Head of caudate nucleus (tissue), 42 donors: ENCODE measurements at regions not wholly inside any gene's neighbourhood (a gene's known extent, or its start where the extent isn't known, plus 50 kb on each side); places are given as distances from the start of the nearest gene placed in this dataset.

Experiments used
- DNase-seq, 42 donors: peaks; one replicate each; pipeline versions ENCODE4 v3.0.0 to v3.0.0-alpha.2; 2020 to 2021; ENCODE audit warnings: mixed read lengths in 7 of 42
- intact Hi-C: fragments of 100-400 bp; cut with DNase I; formaldehyde crosslinking; loops from one replicate; pipeline ENCODE4 v1.15.0; 2022

DNA sequence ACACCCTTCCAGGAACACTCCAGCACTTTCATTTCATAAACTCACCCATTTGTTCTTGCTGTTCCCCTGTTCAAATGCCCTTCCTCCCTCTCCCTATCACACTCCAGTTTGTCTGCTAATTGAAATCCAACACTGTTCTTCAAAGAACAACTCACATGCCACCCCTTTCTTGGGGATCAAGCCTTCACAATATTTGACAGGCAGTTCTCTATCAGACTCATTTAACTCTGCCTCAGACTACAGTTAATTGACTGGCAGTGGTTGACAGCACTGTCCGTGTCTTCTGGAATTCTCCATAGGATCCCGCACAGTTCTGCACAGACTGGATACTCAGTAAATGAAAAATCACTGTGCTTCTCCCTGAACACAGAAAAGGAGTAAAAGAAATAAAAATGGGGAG is 87.8 kb downstream of the PMP22 start:
- no peak for DNase-seq
- intact Hi-C loops: no loop called here

DNA sequence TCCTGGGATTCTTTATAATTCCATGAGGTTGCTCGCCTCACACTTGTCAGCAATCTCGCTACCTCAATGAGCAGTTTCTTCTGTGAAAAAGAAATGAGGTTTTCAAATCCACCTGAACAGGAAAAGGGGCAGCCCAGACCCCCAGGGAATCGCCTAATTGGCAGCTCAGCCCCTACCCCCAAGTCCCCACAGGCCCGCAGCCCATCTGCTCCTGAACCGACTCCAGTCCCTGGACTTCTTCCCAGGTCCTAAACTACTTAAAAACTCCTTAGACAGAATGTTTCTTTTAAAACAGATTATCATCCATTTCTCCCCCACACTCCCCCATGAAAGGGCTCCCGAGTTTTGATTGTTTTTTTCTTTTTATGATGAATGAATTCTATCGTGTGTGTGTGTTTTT is 89.8 kb downstream of the PMP22 start:
- intact Hi-C loops: no loop called here
- no peak for DNase-seq

DNA sequence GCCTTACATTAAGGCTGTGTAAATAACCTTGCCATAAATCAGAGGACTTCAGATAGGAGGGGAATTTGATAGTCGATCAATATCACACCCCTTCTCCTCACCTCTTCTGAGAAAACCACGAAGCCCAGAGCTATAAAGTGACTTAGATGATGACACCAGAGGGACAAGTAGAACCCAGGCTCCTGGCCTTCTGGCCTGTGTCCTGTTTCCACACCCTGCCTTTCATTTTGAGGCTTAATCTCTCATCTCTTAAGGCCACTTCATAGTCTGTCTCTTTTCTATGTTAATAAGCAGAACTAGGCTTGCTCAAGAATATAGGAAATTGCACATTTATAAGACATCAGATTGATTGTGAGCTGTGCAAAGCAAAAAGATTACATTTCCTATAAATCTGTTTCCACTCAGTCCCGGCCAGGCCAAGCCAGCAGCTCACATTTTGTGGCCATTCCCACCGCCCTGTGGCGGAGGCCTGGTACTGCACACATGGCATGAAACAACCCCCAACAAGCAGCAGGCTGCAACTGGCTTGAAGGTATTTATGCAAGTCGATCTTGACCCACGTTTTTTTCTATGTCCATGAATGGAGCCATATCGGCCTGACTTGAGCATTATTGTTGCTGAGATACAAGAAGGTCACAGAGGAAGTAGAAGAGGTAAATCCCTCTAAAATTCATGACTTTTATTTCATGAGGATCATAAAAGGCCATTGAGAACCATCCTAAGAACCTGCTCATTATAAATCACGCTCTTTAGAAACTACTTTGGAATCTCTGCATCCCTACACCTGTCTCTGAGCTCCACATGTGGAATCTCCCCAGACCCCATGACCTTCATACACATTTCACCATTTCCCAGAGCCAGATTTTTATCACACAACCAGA is 93.7 kb downstream of the PMP22 start:
- intact Hi-C loops: no loop called here
- DNase-seq: peak; percentile 56 to 88 (median 74)

DNA sequence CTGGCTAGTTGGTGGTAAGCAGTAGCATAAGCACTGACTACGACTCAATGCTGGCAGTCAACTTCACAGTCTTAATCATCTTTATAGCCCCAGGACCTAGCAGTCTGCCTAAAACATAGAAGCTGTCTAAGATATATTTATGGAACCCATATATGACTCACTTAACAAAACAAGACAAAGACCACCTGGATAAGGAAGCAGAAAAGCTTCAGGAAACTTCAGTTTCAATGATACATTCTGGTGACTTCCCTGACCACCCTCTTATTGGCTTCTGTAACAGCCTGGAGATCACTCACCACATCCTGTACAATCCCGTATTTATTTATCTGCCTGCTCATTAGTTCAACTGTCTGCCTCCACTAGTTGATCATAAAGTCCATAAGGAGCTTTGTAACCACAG is 95.5 kb downstream of the PMP22 start:
- DNase-seq: no peak

DNA sequence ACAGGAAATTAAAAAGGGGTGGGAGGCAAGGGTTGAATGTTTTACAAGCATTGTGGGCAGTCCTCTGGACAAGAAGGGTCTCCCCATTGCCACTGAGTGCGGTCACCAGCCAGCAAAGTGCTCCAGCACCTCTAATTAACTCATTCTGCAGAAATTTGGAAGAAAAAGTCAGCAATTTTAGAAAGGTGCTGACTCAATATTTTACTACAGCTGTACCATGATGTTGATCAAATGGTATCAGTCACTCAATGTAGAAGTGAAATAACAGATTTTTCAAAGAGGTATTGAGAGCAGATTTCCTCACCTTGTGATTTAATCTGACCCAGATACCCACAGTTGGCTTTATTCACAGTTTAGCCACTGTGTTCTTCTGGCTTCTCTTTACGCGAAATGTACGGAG is 96.7 kb downstream of the PMP22 start:
- intact Hi-C loops: no loop called here
- no peak for DNase-seq

More for the DNA sequence above, 95.5 kb downstream of the PMP22 start:
- intact Hi-C loops: no loop called here

DNA sequence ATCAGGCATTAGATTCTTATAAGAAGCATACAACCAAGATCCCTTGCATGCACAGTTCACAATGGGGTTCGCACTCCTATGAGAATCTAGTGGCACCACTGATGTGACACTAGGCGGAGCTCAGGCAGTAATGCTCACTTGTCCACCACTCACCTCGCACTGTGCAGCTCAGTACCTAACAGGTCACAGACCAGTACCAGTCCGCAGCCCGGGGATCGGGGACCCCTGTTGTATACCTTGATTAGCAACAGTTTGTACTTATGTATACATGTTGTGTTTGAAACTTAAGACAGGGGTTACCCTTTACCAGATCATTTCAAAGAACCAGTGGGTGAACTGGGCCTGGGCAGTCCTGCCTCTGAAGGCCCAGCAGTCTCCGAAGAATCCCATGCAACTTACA is 103.7 kb downstream of the PMP22 start:
- no peak for DNase-seq
- intact Hi-C loops: no loop called here

DNA sequence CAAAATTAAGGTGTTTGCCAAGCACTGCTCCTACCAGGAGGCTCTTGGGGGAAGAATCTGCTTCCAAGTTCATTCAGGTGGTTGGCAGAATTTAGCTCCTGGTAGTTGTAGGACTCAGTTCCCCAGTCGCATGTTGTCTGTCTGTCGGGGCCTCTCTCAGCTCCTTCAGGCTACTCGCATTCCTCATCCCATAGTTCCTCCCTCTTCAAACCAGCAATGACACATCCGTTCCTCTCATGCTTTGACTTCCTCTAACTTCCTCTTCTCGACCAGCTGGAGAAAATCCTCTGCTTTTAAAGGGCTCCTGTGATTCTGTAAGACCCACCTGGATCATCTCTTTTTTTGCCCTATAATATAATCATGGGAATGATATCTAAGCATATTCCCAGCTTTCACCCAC is 108.1 kb downstream of the PMP22 start:
- intact Hi-C loops: no loop called here
- no peak for DNase-seq

DNA sequence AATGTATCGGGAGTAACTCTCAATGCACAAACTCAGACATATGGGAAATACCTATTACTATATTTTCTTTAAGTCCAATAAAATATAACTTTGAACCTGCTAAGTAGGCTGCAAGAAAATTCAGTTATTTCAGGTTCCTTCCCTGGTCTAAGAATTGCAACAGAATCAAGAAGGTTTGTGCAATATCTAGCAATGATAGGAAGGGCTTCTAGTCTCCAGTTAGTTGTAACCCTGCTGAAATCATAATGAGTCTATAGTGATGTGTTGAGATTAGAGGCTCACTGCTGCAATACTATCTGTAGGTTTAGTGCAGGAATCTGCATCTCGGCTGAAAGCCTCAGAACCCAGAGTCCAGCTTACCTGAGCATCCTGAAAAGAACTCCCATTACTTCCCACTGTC is 110.5 kb downstream of the PMP22 start:
- intact Hi-C loops: no loop called here
- DNase-seq: no peak

DNA sequence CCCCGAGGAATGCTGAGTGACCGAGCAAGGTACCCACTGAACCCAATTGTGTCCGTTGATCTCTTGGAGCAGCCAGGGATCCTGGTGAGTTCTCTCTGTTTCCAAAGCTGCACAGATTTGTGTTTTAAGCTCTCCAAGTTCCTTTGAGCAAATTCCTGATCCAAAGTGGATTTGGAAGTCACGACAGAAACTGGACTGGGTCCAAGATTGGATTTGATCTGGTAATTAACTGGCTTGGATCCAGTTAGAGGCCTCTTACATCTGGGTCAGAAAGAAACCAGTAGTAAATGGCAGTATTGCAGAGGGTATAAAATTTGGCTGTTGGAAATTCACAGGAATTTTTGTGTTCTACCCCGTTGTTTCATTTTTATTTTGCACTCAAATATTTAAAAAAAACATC is 119.5 kb downstream of the PMP22 start:
- DNase-seq: no peak

DNA sequence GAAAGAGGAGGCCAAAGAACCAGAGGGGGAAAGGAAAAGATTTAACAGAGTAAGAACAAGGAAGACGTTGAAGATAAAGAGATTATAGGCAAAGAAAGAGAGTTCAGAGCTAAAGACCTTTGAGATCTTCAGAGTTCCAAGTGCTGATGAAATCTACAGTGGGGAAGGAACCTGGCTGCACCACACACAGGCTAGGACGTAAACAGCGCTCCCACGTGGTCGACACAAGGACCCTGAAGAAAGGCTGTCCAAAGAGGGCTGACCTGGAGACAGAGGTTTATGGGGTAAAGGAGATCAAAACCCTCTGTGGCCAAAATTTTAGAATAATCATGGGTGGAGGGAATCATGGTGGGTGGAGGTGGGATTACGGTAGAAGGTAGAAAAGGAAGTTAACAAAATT is 121.6 kb downstream of the PMP22 start:
- intact Hi-C loops: no loop called here
- no peak for DNase-seq

More for the DNA sequence above, 119.5 kb downstream of the PMP22 start:
- intact Hi-C loops: no loop called here

DNA sequence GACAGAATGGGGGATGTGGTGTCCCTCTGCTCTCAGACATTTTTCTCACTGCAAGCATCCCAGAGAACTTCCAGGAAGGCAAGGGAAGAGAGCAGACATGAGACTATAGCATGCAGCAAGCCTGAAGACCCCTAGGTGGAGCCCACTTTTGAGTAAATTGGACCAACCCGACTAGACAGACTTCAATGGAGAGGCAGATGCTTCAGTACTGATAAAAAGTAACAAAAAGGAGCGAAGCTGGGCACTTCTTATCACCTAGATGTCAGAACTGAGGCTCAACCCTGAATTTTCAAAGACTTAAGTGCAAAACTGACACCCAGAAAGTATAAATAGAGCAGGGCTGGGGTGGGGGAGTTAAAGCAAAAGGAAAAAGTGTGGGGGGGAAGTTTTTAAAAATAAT is 130.8 kb downstream of the PMP22 start:
- intact Hi-C loops: no loop called here
- DNase-seq: no peak

DNA sequence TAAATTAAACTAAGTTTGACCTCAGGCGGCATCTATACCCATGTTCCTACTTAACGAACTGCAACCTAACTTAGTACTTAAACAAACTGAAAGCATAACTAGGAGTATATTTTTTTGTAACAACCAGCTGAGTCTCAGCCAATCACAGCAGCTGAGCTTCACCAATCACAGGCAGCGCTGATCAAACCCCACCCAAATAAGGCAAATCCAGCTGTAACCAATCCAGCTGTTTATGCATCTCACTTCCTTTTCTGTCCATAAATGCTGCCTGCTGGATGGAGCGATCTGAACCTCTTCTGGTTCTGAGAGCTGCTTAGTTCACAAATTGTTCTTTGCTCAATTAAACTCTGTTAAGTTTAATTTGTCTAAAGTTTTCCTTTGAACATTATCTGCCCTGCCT is 131.3 kb downstream of the PMP22 start:
- DNase-seq: no peak
- intact Hi-C loops: no loop called here

DNA sequence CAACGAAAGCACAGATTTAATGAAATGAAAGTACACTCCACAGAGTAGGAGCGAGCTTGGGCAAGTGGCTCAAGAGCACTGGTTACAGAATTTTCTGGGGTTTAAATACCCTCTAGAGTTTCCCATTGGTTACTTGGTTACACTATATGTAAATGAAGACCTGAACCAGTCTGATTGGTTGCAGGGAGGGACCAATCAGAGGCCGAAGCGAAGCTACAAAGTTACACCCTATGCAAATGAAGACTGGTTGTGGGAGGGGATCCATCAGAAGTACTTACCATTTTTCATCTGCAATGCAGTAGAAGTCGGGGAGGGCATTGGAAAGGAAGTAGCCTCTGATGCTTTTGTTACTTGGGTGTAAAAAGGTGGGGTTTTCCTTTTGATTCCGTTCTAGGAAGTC is 132.0 kb downstream of the PMP22 start:
- intact Hi-C loops: no loop called here
- DNase-seq: no peak

DNA sequence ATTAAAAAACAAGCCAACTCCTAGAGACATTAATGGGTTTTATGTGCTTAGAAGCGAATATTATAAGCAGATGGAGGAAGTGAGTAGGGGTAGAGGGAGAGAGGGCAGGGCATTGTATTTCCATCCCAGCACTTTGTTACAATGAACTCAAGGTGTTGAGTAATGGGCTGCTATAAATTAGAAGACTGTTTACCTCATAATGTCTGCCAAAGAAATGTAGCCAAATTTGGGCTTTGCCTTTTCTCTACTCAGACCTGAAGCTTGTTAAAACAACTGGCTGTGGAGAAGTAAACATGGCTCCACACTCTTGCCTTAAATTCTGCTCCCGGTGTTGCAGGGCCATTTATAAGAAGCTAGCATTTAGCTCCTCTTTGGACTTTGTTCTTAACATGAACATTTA is 134.7 kb downstream of the PMP22 start:
- no peak for DNase-seq
- intact Hi-C loops: no loop called here

DNA sequence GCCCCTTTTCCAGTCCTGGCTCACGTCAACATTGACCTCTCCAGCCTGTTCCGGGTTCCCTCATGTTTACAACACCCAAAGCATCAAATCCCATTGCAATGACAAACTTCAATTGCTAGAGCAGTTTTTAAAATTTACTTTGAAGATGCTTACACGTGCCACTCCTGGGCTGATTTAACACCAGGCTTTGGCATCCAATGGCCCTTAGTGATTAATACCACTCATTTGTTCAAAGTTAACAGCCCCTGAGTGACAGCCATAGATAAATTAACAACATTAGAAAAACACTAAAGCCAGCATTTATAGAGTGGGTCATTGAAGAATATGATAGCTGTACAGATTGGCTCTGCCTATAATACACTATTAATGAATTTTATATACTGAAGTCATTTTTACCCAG is 135.1 kb downstream of the PMP22 start:
- intact Hi-C loops: no loop called here
- DNase-seq: no peak

DNA sequence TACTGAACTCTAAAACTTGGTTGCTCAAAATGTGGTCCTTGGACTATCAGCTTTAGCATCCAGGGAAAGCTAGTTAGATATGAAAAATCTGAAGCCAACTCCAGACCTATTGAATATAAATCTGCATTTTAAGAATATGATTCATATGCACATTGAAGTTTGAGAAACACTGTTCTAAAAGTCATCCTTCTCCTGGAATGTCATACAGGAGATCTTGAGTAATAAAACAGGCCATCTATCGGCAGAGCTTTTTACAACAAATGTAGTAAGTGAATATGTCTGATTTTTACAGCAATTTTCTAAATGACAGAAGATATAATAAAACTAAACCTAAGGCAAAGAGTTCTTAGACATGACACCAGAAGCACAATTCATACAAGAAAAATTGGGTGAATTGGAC is 140.4 kb downstream of the PMP22 start:
- intact Hi-C loops: no loop called here
- DNase-seq: no peak

DNA sequence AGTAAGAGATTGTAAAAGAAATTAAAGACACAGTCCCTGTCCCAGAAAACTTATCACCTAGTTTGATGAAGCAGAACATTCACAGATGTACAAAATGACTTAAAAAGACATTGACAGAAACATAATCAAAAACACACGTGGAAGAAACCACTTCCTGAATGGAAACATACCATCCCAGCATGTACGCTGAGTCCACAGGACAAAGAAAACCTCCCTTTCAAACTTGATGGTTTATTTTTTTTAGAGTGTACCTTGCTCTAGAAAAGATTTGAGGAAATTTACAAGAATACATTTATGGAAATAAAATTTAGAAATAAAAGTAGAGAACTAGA is 140.9 kb downstream of the PMP22 start:
- DNase-seq: no peak
- intact Hi-C loops: no loop called here

DNA sequence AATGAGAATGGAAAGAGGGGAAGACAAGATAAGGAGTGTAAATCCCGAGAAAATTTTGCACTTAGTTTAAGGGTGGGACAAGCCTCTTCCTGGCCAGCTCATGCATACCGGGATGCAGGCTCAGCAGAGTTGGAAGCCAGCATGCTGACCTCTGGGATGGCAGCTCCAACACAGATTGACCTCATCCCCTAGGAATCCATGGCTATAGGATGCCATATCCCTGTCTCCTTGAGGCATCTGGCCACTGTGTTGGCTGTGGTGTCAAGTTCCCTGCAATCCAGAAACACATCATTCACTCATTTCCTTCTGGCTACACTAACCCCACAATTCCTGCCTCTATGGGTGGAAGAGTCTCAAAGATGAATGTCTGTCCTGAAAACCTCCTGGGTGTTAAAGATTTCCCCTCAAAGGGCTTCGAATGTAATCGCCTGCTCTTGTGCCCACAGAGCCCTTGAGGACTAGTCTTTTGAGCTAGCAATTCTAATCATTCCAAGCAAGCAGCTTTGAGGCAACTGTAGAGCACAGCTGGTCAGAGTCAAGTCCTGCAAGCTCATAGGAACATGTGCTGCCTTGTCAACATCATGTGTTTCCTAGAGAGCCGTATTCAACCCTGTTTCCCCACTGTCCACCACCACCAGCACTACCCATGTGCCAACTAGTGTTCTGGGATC is 141.4 kb downstream of the PMP22 start:
- intact Hi-C loops: no loop called here
- no peak for DNase-seq

DNA sequence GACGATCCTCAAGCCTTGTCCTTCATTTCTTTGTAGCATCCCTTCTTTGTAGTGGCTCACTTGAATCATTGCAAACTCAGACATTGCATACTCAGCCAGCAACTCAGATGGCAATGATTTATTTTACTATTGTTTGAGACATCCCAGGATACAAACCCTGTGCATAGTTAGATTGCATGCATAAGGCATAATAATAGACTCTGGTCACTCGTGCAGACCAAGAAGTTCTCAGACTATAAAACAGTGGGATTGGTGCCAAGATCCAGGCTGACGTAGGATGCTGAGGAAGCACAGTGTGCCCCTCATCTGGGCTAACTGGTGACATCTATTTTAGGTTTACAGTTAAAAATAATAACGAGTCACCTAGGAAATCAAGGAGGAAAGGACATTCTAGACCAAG is 142.3 kb downstream of the PMP22 start:
- intact Hi-C loops: no loop called here
- no peak for DNase-seq

DNA sequence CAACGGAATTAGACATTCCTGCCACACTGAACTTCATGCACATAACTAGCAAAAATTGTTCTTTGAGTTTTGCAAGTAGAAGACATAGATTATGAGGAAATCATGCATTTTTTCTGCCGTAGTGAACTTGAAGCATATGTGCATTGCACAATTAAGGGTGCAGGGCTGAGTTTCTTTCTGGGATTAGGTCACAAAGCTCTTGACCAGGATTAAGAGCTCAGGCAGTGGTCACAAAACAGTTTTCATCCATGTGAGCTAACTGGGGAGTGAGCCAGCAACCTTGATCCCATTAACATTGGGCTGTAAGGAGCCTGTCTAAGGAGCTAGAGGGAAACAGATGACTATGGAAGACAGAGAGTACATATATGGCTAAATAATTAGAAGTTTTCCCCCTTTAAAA is 143.7 kb downstream of the PMP22 start:
- intact Hi-C loops: no loop called here
- no peak for DNase-seq

DNA sequence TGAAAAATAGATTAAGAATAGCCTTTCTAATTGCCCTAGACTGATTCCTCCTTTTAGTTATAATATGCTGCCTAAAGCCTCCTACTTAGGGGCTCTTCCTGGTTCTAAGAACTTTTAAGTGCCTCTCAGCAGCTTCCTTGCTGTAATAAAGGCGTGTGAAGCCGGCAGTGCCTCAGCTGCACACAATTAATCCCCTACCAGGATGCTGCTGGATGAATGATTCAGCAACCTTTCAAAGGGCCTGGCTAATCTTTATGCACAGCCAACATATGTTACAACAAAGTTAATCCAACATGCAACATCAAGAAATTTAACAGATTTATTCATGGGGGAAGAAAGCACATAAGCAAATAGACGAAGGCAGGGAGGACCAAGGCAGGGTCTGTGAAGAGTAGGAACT is 145.2 kb downstream of the PMP22 start:
- intact Hi-C loops: no loop called here

More for the DNA sequence above, 145.2 kb downstream of the PMP22 start:
- no peak for DNase-seq
